Thymus (tissue), 11 donors: ENCODE measurements at regions not wholly inside any gene's neighbourhood (a gene's known extent, or its start where the extent isn't known, plus 50 kb on each side); places are given as distances from the start of the nearest gene placed in this dataset.

ENCODE experiments used
- DNase-seq, 9 donors: peaks; one replicate each; pipeline ENCODE4 v3.0.0-alpha.2; 2013; ENCODE audit warnings: low spot score in 9 of 9, low read depth in 6 of 9, missing footprints in 1 of 9
- H3K27ac ChIP-seq, 2 donors: one replicate each; pipeline ENCODE4 v1.5.1; 2013; ENCODE audit warnings: control low read depth in 1 of 2, low read depth in 1 of 2, low read length in 1 of 2, mild to moderate bottlenecking in 1 of 2, moderate library complexity in 1 of 2
- H3K27me3 ChIP-seq, 2 donors: one replicate each; pipeline ENCODE4 v1.5.1; 2013; ENCODE audit warnings: low read length in 1 of 2; ENCODE audit not compliant: control insufficient read depth in 2 of 2, insufficient read depth in 1 of 2
- H3K36me3 ChIP-seq, 2 donors: one replicate each; pipeline ENCODE4 v1.5.1; 2013; ENCODE audit warnings: low read length in 1 of 2, mild to moderate bottlenecking in 1 of 2, moderate library complexity in 1 of 2; ENCODE audit not compliant: control insufficient read depth in 2 of 2, insufficient read depth in 2 of 2
- H3K4me1 ChIP-seq, 2 donors: one replicate each; pipeline ENCODE4 v1.5.1; 2013; ENCODE audit warnings: low read length in 2 of 2; ENCODE audit not compliant: control insufficient read depth in 2 of 2, insufficient read depth in 2 of 2
- H3K4me3 ChIP-seq, 2 donors: one replicate each; pipeline ENCODE4 v1.5.1; 2013; ENCODE audit warnings: low read length in 2 of 2, control low read depth in 1 of 2, mild to moderate bottlenecking in 1 of 2
- H3K9me3 ChIP-seq, 2 donors: one replicate each; pipeline ENCODE4 v1.5.1; 2013; ENCODE audit warnings: low read length in 1 of 2, mild to moderate bottlenecking in 1 of 2; ENCODE audit not compliant: control insufficient read depth in 2 of 2, insufficient read depth in 1 of 2
- WGBS: extraction: QIAGEN DNeasy Blood & Tissue Kit; methylation state at CpG from one replicate; pipeline ENCODE4 v1.1.7; 2013; 5-methylcytosine and 5-hydroxymethylcytosine counted together
- donor health status: healthy.

GRCh38 chr16:85179344-85180046, 67.2 kb upstream of the CIBAR2 start:
- DNase-seq: no peak
- H3K4me1 ChIP-seq: peaks cover 9 to 23% of the 10 kb centered on the region in 2 donors

GRCh38 chr16:85180047-85180826, 68.0 kb upstream of the CIBAR2 start:
- no peak for DNase-seq
- WGBS: 96% methylated on average over 23 of the region's 23 CpGs
- Histone ChIP-seq H3K27ac (no peak overlapping the region), H3K4me1 (peaks cover 9 to 22% of the 10 kb centered on the region in 2 donors), H3K27me3 (peaks cover 0 to 7% of the 10 kb centered on the region in 2 donors), H3K36me3 (no peaks in the 10 kb centered on the region), H3K9me3 (peaks cover 0 to 10% of the 10 kb centered on the region in 2 donors), H3K4me3 (no peak overlapping the region)

More at GRCh38 chr16:85179344-85180046, 67.2 kb upstream of the CIBAR2 start:
- peaks cover 0 to 12% of the 10 kb centered on the region in 2 donors for H3K27me3 ChIP-seq
- no peak overlapping the region for H3K4me3 ChIP-seq
- peaks cover 0 to 5% of the 10 kb centered on the region in 2 donors for H3K9me3 ChIP-seq
- WGBS: 94% methylated on average over 15 of the region's 15 CpGs
- H3K27ac ChIP-seq: no peak overlapping the region
- H3K36me3 ChIP-seq: no peaks in the 10 kb centered on the region

- H3K36me3 ChIP-seq: no peaks in the 10 kb centered on the region
- no peak for DNase-seq
- no peak overlapping the region for H3K27ac ChIP-seq
- H3K4me1 ChIP-seq: peaks cover 8 to 13% of the 10 kb centered on the region in 2 donors
- WGBS: 95% methylated on average over 30 of the region's 30 CpGs
- H3K9me3 ChIP-seq: peaks cover 0 to 12% of the 10 kb centered on the region in 2 donors
- peaks cover 0 to 4% of the 10 kb centered on the region in 2 donors for H3K27me3 ChIP-seq
- H3K4me3 ChIP-seq: no peak overlapping the region
These were observed 68.8 kb upstream of the CIBAR2 start for GRCh38 chr16:85180827-85181738.

GRCh38 chr16:85181739-85182129, 69.5 kb upstream of the CIBAR2 start:
- Histone ChIP-seq H3K9me3 (peaks cover 0 to 12% of the 10 kb centered on the region in 2 donors), H3K36me3 (no peaks in the 10 kb centered on the region), H3K4me1 (peaks cover 1 to 7% of the 10 kb centered on the region in 2 donors), H3K4me3 (no peak overlapping the region), H3K27ac (no peak overlapping the region), H3K27me3 (peaks cover 0 to 4% of the 10 kb centered on the region in 2 donors)
- DNase-seq: no peak
- WGBS: 97% methylated on average over 18 of the region's 18 CpGs

GRCh38 chr16:85182286-85182685, 70.0 kb upstream of the CIBAR2 start:
- no peak for DNase-seq
- peaks cover 0 to 4% of the 10 kb centered on the region in 2 donors for H3K27me3 ChIP-seq
- 96% methylated on average over 11 of the region's 11 CpGs for WGBS
- no peak overlapping the region for H3K27ac ChIP-seq
- H3K9me3 ChIP-seq: peaks cover 0 to 12% of the 10 kb centered on the region in 2 donors
- no peaks in the 10 kb centered on the region for H3K36me3 ChIP-seq
- H3K4me1 ChIP-seq: peaks cover 0 to 4% of the 10 kb centered on the region in 2 donors
- H3K4me3 ChIP-seq: no peak overlapping the region

- DNase-seq: no peak
- no peaks in the 10 kb centered on the region for H3K36me3 ChIP-seq
- H3K27me3 ChIP-seq: peaks cover 0 to 4% of the 10 kb centered on the region in 2 donors
- WGBS: 97% methylated on average over 13 of the region's 13 CpGs
- H3K27ac ChIP-seq: no peak overlapping the region
- no peak overlapping the region for H3K4me3 ChIP-seq
- peaks cover 0 to 6% of the 10 kb centered on the region in 2 donors for H3K4me1 ChIP-seq
- H3K9me3 ChIP-seq: peaks cover 0 to 12% of the 10 kb centered on the region in 2 donors
These were observed 70.5 kb upstream of the CIBAR2 start for GRCh38 chr16:85182774-85183173.

GRCh38 chr16:85183564-85183963, 71.3 kb upstream of the CIBAR2 start:
- Histone ChIP-seq H3K36me3 (no peaks in the 10 kb centered on the region), H3K4me3 (no peak overlapping the region), H3K4me1 (peaks cover 0 to 7% of the 10 kb centered on the region in 2 donors), H3K27ac (no peak overlapping the region), H3K9me3 (peaks cover 0 to 12% of the 10 kb centered on the region in 2 donors), H3K27me3 (peaks cover 0 to 5% of the 10 kb centered on the region in 2 donors)
- WGBS: 91% methylated on average over 5 of the region's 5 CpGs
- no peak for DNase-seq

GRCh38 chr16:85184404-85184803, 72.1 kb upstream of the CIBAR2 start:
- H3K4me3 ChIP-seq: no peak overlapping the region
- H3K4me1 ChIP-seq: peaks cover 0 to 7% of the 10 kb centered on the region in 2 donors
- no peak for DNase-seq
- peaks cover 0 to 12% of the 10 kb centered on the region in 2 donors for H3K9me3 ChIP-seq
- no peaks in the 10 kb centered on the region for H3K36me3 ChIP-seq
- H3K27me3 ChIP-seq: peaks cover 0 to 5% of the 10 kb centered on the region in 2 donors
- H3K27ac ChIP-seq: no peak overlapping the region
